Adrenal gland (tissue), 9 donors: ENCODE measurements at regions not wholly inside any gene's neighbourhood (a gene's known extent, or its start where the extent isn't known, plus 50 kb on each side); places are given as distances from the start of the nearest gene placed in this dataset.
A peak's percentile ranks its signal among the peaks of the same experiment; 100 is the strongest.

ENCODE experiments used
- DNase-seq, 7 donors: peaks; one replicate each; pipeline ENCODE4 v3.0.0-alpha.2; 2019 to 2020
- H3K27ac ChIP-seq, 5 donors: fragments of 200-600 bp; sonication (generic) in 4 of 5; 1 replicate in 3 of 5; 2 replicates in 2 of 5; pipeline versions ENCODE4 v1.5.1 to v1.8.0; 2016 to 2020; ENCODE audit warnings: mild to moderate bottlenecking in 1 of 5
- H3K27me3 ChIP-seq: fragments of 200-600 bp; 2 replicates; pipeline ENCODE4 v1.8.0; 2021
- H3K36me3 ChIP-seq, 2 donors: fragments of 200-600 bp; replicated peaks in 1 of 2; 1 replicate in 1 of 2; 2 replicates in 1 of 2; pipeline versions ENCODE4 v1.5.1 to v1.8.0; 2018 to 2022
- H3K4me1 ChIP-seq, 2 donors: fragments of 200-600 bp; replicated peaks in 1 of 2; 1 replicate in 1 of 2; 2 replicates in 1 of 2; pipeline versions ENCODE4 v1.5.1 to v1.8.0; 2018 to 2021
- H3K4me3 ChIP-seq, 4 donors: fragments of 200-600 bp; sonication (generic) in 3 of 4; one replicate each; pipeline ENCODE4 v1.5.1; 2016 to 2018
- H3K9me3 ChIP-seq, 3 donors: fragments of 200-600 bp; sonication (generic) in 1 of 3; replicated peaks in 1 of 3; 1 replicate in 2 of 3; 2 replicates in 1 of 3; pipeline versions ENCODE4 v1.5.1 to v1.8.0; 2016 to 2021
- CTCF ChIP-seq, 6 experiments: fragments of 450-650 bp in 4 of 6; fragments of 200-600 bp in 2 of 6; sonication (generic) in 1 of 6; IDR thresholded peaks; 1 replicate in 5 of 6; 2 replicates in 1 of 6; pipeline versions ENCODE4 v1.5.1 to v1.8.0; 2016 to 2021; ENCODE audit warnings: antibody characterized with exemption in 6 of 6, mild to moderate bottlenecking in 2 of 6, moderate library complexity in 1 of 6
- POLR2A ChIP-seq, 2 donors: fragments of 450-650 bp; IDR thresholded peaks; one replicate each; pipeline ENCODE4 v1.6.1; 2017; ENCODE audit warnings: antibody characterized with exemption in 2 of 2, mild to moderate bottlenecking in 2 of 2, moderate library complexity in 1 of 2
- WGBS, 4 donors: extraction: QIAGEN DNeasy Blood & Tissue Kit in 2 of 4; methylation state at CpG; one replicate each; pipeline versions ENCODE4 v1.1.5 to v1.1.7; 2013 to 2017; 5-methylcytosine and 5-hydroxymethylcytosine counted together
- intact Hi-C, 2 donors: fragments of 100-400 bp; cut with DNase I; formaldehyde crosslinking; loops; one replicate each; pipeline versions ENCODE4 v1.14.1 to v1.15.0; 2022 to 2023
- donor health status: healthy with polysubstance abuse.
- donor health status: Bipolar disorder and iron deficiency.
- donor health status: DM: yes; HTN: yes; CAD: no.
- donor health status: DM: no; HTN: no; CAD: no.
- donor health status: DM: no; HTN: no; CAD: no.

- 63 to 76% (median 70%) methylated on average over 1 of the region's 1 CpG for WGBS, 4 donors
- H3K36me3 ChIP-seq: no peaks in the 10 kb centered on the region
- no peaks in the 10 kb centered on the region for H3K9me3 ChIP-seq
- TF ChIP-seq POLR2A (IDR thresholded peaks at IDR 0.05) (no peak), CTCF (IDR thresholded peaks at IDR 0.05) (no peak)
- H3K27me3 ChIP-seq: no peaks in the 10 kb centered on the region
- H3K27ac ChIP-seq: no peak overlapping the region
- H3K4me1 ChIP-seq: no peaks in the 10 kb centered on the region
- DNase-seq: no peak
- intact Hi-C loops: no loop called here
- H3K4me3 ChIP-seq: no peak overlapping the region
Measured at GRCh38 chr4:179618966-179619365, 2176.7 kb upstream of the AGA start.

GRCh38 chr4:179624768-179625181, 2182.5 kb upstream of the AGA start:
- 60 to 80% (median 67%) methylated on average over 4 of the region's 4 CpGs for WGBS, 4 donors
- Histone ChIP-seq H3K4me3 (no peak overlapping the region), H3K36me3 (no peaks in the 10 kb centered on the region), H3K27ac (no peak overlapping the region), H3K27me3 (no peaks in the 10 kb centered on the region), H3K4me1 (no peaks in the 10 kb centered on the region), H3K9me3 (no peaks in the 10 kb centered on the region)
- no peak for TF ChIP-seq CTCF (IDR thresholded peaks at IDR 0.05)
- no peak for TF ChIP-seq POLR2A (IDR thresholded peaks at IDR 0.05)
- intact Hi-C loops: no loop called here
- DNase-seq: peak in 4 of 7 donors; percentile 5 to 26 (median 15)

- Histone ChIP-seq H3K4me1 (no peaks in the 10 kb centered on the region), H3K9me3 (no peaks in the 10 kb centered on the region), H3K36me3 (no peaks in the 10 kb centered on the region), H3K27ac (no peak overlapping the region), H3K4me3 (no peak overlapping the region), H3K27me3 (no peaks in the 10 kb centered on the region)
- DNase-seq: no peak
- intact Hi-C loops: no loop called here
- 43 to 64% (median 58%) methylated on average over 1 of the region's 1 CpG for WGBS, 4 donors
- TF ChIP-seq CTCF (IDR thresholded peaks at IDR 0.05) (no peak), POLR2A (IDR thresholded peaks at IDR 0.05) (no peak)
Measured at GRCh38 chr4:179625406-179625805, 2183.2 kb upstream of the AGA start.

- intact Hi-C loops: no loop called here
- 49 to 92% (median 85%) methylated on average over 3 of the region's 3 CpGs for WGBS, 4 donors
- H3K4me3 ChIP-seq: no peak overlapping the region
Measured at GRCh38 chr4:179626687-179627086, 2184.4 kb upstream of the AGA start.

More at GRCh38 chr4:179626687-179627086, 2184.4 kb upstream of the AGA start:
- no peak for DNase-seq
- H3K4me1 ChIP-seq: no peaks in the 10 kb centered on the region
- no peak overlapping the region for H3K27ac ChIP-seq
- TF ChIP-seq CTCF (IDR thresholded peaks at IDR 0.05): no peak
- TF ChIP-seq POLR2A (IDR thresholded peaks at IDR 0.05): no peak
- no peaks in the 10 kb centered on the region for H3K27me3 ChIP-seq
- H3K36me3 ChIP-seq: no peaks in the 10 kb centered on the region
- no peaks in the 10 kb centered on the region for H3K9me3 ChIP-seq
